Skeletal muscle cell (primary cell): ENCODE measurements at regions not wholly inside any gene's neighbourhood (a gene's known extent, or its start where the extent isn't known, plus 50 kb on each side); places are given as distances from the start of the nearest gene placed in this dataset.

Source experiments
- DNase-seq: peaks from one replicate; pipeline ENCODE4 v3.0.0-alpha.2; 2010; ENCODE audit warnings: low read depth
- H3K4me3 ChIP-seq: 2 replicates; pipeline ENCODE4 v1.5.1; 2011; ENCODE audit warnings: low read depth, mild to moderate bottlenecking, control low read depth, low read length, moderate library complexity

DNA sequence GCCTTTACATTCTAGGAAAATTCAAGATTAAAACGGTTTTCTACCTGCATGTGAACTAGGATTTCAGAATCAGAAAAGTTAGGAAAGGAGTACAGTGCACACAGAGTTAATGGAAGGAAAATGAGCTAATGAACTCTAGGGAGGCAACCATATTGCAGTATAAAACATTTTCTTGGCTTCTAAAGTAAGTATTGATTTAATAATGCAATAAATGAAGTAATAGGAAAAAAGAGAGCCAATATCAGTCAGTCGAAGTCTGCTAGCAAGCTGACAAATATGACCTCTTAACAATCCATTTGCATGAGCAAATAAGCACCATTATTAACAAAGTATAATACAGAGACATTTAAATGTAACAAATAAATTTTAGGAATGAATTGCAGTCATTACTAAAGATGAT lies 80.2 kb upstream of the COL3A1 start:
- no peak overlapping the region for H3K4me3 ChIP-seq
- no peak for DNase-seq

DNA sequence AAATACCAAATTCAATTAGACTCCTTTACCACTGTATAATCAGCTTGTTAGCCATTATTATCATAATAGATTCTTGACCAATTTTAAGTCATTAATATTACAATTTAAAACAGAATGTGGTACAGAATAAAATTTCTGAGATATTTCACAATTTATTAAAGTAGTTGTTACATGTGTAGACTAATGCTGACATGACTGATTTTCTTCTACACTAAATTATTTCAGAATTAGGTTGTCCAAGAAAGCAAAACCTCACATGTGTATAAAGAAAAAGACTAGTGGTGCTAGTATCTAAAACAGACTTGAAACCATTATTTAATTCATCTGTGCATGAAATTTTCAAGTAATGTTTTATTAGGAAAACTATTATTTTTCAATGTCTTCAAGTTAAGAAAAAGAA lies 79.2 kb upstream of the COL3A1 start:
- no peak overlapping the region for H3K4me3 ChIP-seq
- no peak for DNase-seq

DNA sequence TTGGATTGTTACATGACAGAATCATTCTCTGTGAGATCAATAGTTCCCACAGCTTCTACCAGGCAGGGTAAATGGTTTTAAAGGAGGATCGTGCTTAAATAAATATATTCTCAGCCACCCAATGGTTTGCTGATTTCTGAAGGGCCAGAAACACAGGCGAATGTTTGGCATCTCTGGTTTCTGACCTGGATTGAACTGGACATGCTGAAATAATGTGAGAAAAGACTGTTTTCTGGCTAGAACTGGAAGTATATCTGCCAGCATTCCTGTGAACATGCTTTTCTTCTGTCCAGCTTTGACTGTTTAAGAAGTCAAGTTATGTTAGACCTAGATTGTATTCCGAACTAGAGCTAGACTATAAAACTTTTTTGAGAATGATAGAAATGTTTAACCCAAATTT lies 77.1 kb upstream of the COL3A1 start:
- no peak for DNase-seq
- H3K4me3 ChIP-seq, result no peak overlapping the region

DNA sequence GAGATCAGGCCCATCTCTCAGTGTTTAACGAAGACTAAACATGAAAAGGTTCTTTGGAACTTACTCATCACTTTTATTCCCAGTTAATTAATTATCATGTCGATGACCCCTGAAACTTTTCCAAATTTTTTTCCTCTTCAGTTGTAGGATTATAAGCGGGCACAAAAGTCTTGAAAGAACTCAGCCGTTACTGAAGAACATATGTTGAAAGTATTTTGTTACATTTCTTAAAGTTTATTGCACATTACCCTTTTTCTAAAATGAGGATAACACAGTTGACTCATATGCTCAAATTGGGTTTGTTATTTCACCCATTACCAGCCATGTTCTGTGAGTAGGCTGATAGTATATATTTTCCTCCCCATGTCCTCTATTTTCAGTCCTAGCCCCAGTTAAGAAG lies 75.9 kb upstream of the COL3A1 start:
- no peak overlapping the region for H3K4me3 ChIP-seq
- DNase-seq, result no peak

DNA sequence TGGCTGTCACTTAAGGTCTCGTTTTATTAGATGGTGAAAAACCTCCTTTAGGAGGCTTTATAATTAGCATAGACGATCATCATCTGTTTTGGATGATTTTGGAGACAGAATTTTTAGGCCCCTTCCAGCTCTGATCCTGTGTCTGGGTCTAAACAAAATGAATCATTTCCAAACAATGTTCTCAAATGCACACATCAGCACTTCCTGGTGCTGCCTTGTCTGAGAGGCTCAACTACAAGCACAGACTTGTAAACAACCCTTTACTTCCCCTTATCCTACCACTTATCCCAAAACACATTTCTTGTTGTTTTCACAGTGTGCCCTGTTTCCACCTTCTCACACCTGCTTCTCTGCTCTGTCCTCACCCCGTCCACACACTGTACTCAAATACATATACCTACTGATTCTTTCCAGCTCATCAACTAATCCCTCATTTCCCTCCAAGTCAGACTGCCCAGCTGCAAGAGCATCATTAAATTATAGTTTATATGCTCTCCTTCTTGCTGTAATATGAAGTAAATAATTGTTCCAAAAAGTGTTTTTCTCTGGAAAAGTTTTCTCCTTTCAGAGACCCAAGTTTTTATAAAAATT lies 71.2 kb upstream of the COL3A1 start:
- no peak overlapping the region for H3K4me3 ChIP-seq
- no peak for DNase-seq

DNA sequence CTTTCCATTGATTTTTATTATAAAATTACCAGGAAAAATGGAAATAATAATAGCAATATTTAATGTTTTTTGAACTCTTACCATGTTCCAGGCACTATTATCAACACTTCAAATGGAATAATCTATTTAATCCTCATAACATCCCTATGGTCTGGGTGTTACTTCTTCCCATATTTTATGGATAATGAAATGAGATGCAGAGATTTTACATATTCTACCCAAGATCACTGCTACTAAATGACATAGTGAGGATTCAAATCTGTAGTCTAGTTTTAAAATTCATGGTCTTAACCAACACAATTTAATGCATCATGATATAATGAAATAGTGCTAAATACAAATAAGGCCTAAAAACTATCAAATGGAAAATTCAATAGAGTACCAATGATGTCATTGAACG lies 70.4 kb upstream of the COL3A1 start:
- no peak overlapping the region for H3K4me3 ChIP-seq
- DNase-seq, result no peak

DNA sequence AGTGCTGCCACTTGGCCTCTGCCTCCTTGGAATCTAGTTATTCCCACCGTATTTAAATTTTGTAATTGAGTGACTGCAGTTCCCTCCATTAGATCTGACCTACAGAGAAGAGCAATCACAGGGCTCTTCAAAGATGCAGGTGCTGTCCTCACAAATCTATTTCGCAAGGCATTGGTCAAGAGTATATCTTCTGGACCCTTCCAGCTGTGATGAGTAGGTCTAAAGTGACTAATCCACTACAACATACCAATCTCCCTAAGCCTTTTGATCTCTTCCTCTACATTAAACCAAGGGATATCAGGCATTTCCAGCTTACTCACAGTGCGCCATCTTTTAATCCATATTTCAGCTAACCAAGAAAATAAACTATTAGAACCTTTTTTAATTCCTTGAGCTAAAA lies 65.1 kb upstream of the COL3A1 start:
- no peak overlapping the region for H3K4me3 ChIP-seq
- no peak for DNase-seq

DNA sequence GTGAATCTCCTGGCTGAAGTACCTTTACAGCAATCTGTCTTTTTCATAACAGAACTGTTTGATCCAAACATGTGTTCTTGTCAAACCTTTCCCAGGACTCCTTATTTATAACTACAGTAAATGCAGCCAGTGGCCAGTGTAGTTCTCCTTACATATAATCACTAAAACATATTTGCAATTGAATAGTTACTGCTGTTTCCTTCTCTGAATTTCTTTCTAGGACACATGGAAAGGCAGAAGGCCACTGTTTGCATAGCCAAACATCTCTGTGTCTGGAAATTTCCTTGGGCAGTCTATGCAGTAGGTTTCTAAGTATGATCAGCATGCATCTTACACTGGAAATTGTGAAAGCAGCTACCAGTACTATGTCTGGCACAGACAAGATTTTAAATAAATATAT lies 57.4 kb upstream of the COL3A1 start:
- no peak for DNase-seq
- no peak overlapping the region for H3K4me3 ChIP-seq

DNA sequence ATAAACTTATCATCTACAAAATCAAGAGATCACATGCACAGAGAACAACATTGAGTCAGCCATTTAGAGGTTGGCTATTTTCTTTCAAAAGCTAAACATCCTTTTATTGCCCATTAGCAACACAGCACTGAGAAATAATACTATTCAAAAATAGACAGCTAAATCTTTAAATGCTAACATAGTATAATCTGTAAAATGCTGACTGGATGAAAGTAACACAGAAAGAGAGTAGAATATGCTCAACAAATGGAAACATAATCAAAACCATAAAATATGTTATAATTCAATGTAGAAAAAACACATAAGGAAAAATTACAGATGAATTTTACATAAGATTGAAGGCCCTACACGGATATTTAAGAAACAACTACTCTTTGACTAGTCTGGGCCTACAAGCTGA lies 56.5 kb upstream of the COL3A1 start:
- H3K4me3 ChIP-seq, result no peak overlapping the region
- no peak for DNase-seq

DNA sequence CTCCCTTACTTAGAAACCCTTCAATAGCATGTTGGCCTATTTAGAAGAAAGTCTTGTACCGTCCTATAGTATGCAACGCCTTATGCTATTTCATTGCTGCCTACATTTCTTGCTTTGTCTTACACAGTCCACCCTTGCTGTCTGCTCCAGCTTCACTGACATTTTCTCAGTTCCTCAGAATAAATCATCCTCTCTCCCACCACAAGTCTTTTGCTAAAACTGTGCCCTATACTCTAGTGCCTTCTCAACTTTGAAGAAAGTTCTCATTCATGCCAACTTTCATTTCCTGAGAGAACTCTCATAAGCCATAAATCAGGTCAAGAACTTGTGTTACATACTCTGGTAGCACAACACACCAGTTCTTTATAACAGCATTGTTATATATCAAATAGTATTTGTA lies 54.3 kb upstream of the COL3A1 start:
- DNase-seq, result no peak
- H3K4me3 ChIP-seq, result no peak overlapping the region

DNA sequence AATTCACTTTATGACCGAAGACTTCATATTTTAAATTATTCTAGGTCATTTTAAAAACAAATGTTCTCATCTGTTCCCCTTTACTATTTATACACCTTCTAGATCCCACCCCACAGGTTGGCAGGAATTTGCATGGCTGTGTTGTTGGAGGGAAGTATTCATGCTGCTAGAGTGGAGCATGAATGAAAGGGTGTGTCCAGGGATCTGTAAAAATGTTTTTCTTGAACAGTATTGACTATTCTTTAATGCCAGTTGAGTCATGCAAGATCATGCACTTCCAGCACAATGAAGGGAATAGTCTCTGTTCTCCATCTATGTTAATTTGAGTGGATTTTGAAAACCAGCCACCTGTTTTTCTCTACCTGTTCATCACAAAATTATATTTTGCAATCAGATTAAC lies 52.0 kb upstream of the COL3A1 start:
- no peak for DNase-seq
- no peak overlapping the region for H3K4me3 ChIP-seq
